ENCODE measurements at regions not wholly inside any gene's neighbourhood (a gene's known extent, or its start where the extent isn't known, plus 50 kb on each side); places are given as distances from the start of the nearest gene placed in this dataset.

- DNase-seq (ENCODE audit: low spot score) (no peak), ATAC-seq (no peak)
- POLR2A ChIA-PET = no interaction called here
- H3K4me3 Mint-ChIP-seq = no peak overlapping the region
- no peak overlapping the region for H3K27ac Mint-ChIP-seq
- CTCF ChIA-PET = no interaction called here
- TF ChIP-seq TEAD1 (CRISPR knock-in tag; IDR thresholded peaks at IDR 0.05) = no peak
- TF ChIP-seq CBFB (CRISPR knock-in tag; IDR thresholded peaks at IDR 0.05; ENCODE audit: low read depth) = no peak
- TF ChIP-seq IRF2 (CRISPR knock-in tag; IDR thresholded peaks at IDR 0.05; ENCODE audit: borderline replicate concordance, low read depth) = no peak
- TF ChIP-seq NR3C1 (CRISPR knock-in tag; conservative IDR thresholded peaks at IDR 0.05; ENCODE audit: low read depth) = no peak
- no peak for TF ChIP-seq KAT7 (CRISPR knock-in tag; IDR thresholded peaks at IDR 0.05; ENCODE audit: borderline replicate concordance)
- no peak for TF ChIP-seq RELA (CRISPR knock-in tag; IDR thresholded peaks at IDR 0.05; ENCODE audit: borderline replicate concordance)
- no peak for TF ChIP-seq RORB (CRISPR knock-in tag; IDR thresholded peaks at IDR 0.05)
- H3K27me3 Mint-ChIP-seq (ENCODE audit: low read depth) = no peaks in the 10 kb centered on the region
- no peaks in the 10 kb centered on the region for H3K36me3 Mint-ChIP-seq
- H3K4me1 Mint-ChIP-seq = no peaks in the 10 kb centered on the region
- no peaks in the 10 kb centered on the region for H3K9me3 Mint-ChIP-seq
Observed at GRCh38 chr12:60844101-60844500, 1248.3 kb downstream of the SLC16A7 start.

GRCh38 chr12:60844875-60845274 lies 1249.0 kb downstream of the SLC16A7 start:
- Mint-ChIP-seq H3K9me3 (no peaks in the 10 kb centered on the region), H3K4me3 (no peak overlapping the region), H3K4me1 (no peaks in the 10 kb centered on the region), H3K27me3 (ENCODE audit: low read depth) (no peaks in the 10 kb centered on the region), H3K27ac (no peak overlapping the region), H3K36me3 (no peaks in the 10 kb centered on the region)
- ATAC-seq (no peak), DNase-seq (ENCODE audit: low spot score) (no peak)
- POLR2A ChIA-PET = no interaction called here
- CTCF ChIA-PET = no interaction called here
- no peak for TF ChIP-seq E2F1 (CRISPR knock-in tag; IDR thresholded peaks at IDR 0.05)
- no peak for TF ChIP-seq HMGA2 (CRISPR knock-in tag; IDR thresholded peaks at IDR 0.05)
- no peak for TF ChIP-seq ATF3 (CRISPR knock-in tag; conservative IDR thresholded peaks at IDR 0.05)
- TF ChIP-seq ZNF423 (CRISPR knock-in tag; IDR thresholded peaks at IDR 0.05) = no peak
- TF ChIP-seq GRHL2 (CRISPR knock-in tag; IDR thresholded peaks at IDR 0.05; ENCODE audit: insufficient replicate concordance, severe bottlenecking) = no peak
- no peak for TF ChIP-seq CDX4 (CRISPR knock-in tag; IDR thresholded peaks at IDR 0.05; ENCODE audit: borderline replicate concordance)
- TF ChIP-seq RELA (CRISPR knock-in tag; IDR thresholded peaks at IDR 0.05; ENCODE audit: borderline replicate concordance) = no peak
- no peak for TF ChIP-seq ATF6 (CRISPR knock-in tag; IDR thresholded peaks at IDR 0.05)
- no peak for TF ChIP-seq USF1 (CRISPR knock-in tag; IDR thresholded peaks at IDR 0.05)
- no peak for TF ChIP-seq KAT7 (CRISPR knock-in tag; IDR thresholded peaks at IDR 0.05; ENCODE audit: borderline replicate concordance)
- TF ChIP-seq SMAD4 (CRISPR knock-in tag; IDR thresholded peaks at IDR 0.05) = no peak
- no peak for TF ChIP-seq ZSCAN18 (CRISPR knock-in tag; IDR thresholded peaks at IDR 0.05)
- no peak for TF ChIP-seq EMX1 (CRISPR knock-in tag; IDR thresholded peaks at IDR 0.05)
- no peak for TF ChIP-seq ZNF416 (CRISPR knock-in tag; IDR thresholded peaks at IDR 0.05)
- no peak for TF ChIP-seq ZBTB21 (CRISPR knock-in tag; IDR thresholded peaks at IDR 0.05; ENCODE audit: borderline replicate concordance)
